Erythroblast (primary cell): ENCODE measurements at regions not wholly inside any gene's neighbourhood (a gene's known extent, or its start where the extent isn't known, plus 50 kb on each side); places are given as distances from the start of the nearest gene placed in this dataset.
"Not testable (repeated sequence)": the region's sequence is repeated elsewhere in the genome, so short reads cannot be mapped to it uniquely, and the experiment has no call there.

Experiments
- GATA1 ChIP-seq: IDR thresholded peaks from 2 replicates; pipeline ENCODE4 v1.6.1; 2011; ENCODE audit warnings: low read depth, mild to moderate bottlenecking, control low read depth, low read length, moderate library complexity
- POLR2A ChIP-seq: IDR thresholded peaks from 2 replicates; pipeline ENCODE4 v1.6.1; 2011; ENCODE audit warnings: mild to moderate bottlenecking, low read length

DNA sequence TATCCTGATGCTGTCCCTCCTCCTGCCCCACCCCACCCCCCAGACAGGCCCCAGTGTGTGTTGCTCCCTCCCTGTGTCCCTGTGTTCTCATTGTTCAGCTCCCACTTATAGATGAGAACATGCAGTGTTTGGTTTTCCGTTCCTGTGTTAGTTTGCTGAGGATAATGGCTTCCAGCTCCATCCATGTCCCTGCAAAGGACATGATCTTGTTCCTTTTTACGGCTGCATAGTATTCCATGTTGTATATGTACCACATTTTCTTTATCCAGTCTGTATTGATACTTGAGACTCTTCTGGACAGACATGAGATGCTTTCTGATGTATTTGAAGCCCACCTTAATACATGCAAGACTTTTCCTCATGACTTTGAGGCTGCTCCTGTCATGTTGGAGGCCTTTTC is 91.8 kb upstream of the USP9X start:
- not testable (repeated sequence) for TF ChIP-seq POLR2A, GATA1
